Gastrocnemius medialis (tissue), 4 donors: ENCODE measurements at regions not wholly inside any gene's neighbourhood (a gene's known extent, or its start where the extent isn't known, plus 50 kb on each side); places are given as distances from the start of the nearest gene placed in this dataset.

Experiments
- ATAC-seq, 2 donors: fragments of 150-250 bp; one replicate each; pipeline ENCODE4 v1.9.1; 2016
- DNase-seq, 2 donors: peaks; one replicate each; pipeline ENCODE4 v3.0.0-alpha.2; 2019
- H3K27ac ChIP-seq, 4 donors: fragments of 200-600 bp; sonication (generic); 1 replicate in 1 of 4; 2 replicates in 3 of 4; pipeline ENCODE4 v1.5.1; 2016 to 2018; ENCODE audit warnings: mild to moderate bottlenecking in 2 of 4, moderate library complexity in 1 of 4
- H3K27me3 ChIP-seq, 3 donors: fragments of 200-600 bp; sonication (generic) in 2 of 3; 1 replicate in 1 of 3; 2 replicates in 2 of 3; pipeline versions ENCODE4 v1.5.1 to v1.6.0; 2016 to 2019; ENCODE audit warnings: mild to moderate bottlenecking in 1 of 3, moderate library complexity in 1 of 3
- H3K36me3 ChIP-seq, 2 donors: fragments of 200-600 bp; sonication (generic) in 1 of 2; one replicate each; pipeline ENCODE4 v1.5.1; 2017 to 2018
- H3K4me1 ChIP-seq, 2 donors: fragments of 200-600 bp; sonication (generic) in 1 of 2; one replicate each; pipeline ENCODE4 v1.5.1; 2016 to 2017; ENCODE audit warnings: mild to moderate bottlenecking in 2 of 2
- H3K4me3 ChIP-seq, 4 donors: fragments of 200-600 bp; sonication (generic) in 3 of 4; 1 replicate in 1 of 4; 2 replicates in 3 of 4; pipeline ENCODE4 v1.5.1; 2016 to 2019; ENCODE audit warnings: mild to moderate bottlenecking in 2 of 4
- H3K9me3 ChIP-seq, 3 donors: fragments of 200-600 bp; sonication (generic) in 2 of 3; 1 replicate in 1 of 3; 2 replicates in 2 of 3; pipeline ENCODE4 v1.5.1; 2016 to 2019
- POLR2A ChIP-seq, 2 donors: fragments of 450-650 bp; IDR thresholded peaks; one replicate each; pipeline ENCODE4 v1.6.1; 2017; ENCODE audit warnings: antibody characterized with exemption in 2 of 2, mild to moderate bottlenecking in 2 of 2, moderate library complexity in 2 of 2
- in situ Hi-C, 4 donors: fragments of 200-750 bp; cut with MboI; loops; one replicate each; pipeline versions ENCODE4 v1.15.0 to v1.8.0; 2017; ENCODE audit warnings: low sequenced_read_pairs in 4 of 4
- intact Hi-C: fragments of 100-400 bp; cut with DNase I; formaldehyde crosslinking; loops from one replicate; pipeline ENCODE4 v1.15.1; 2023; ENCODE audit warnings: low total_unique reads
- TF ChIP-seq, protein P1 (sequence below), 5 experiments: fragments of 450-650 bp in 3 of 5; fragments of 200-600 bp in 2 of 5; sonication (generic) in 2 of 5; IDR thresholded peaks in 4 of 5; conservative IDR thresholded peaks in 1 of 5; 1 replicate in 4 of 5; 2 replicates in 1 of 5; pipeline ENCODE4 v1.5.1; 2016 to 2019; ENCODE audit warnings: antibody characterized with exemption in 5 of 5, mild to moderate bottlenecking in 3 of 5, moderate library complexity in 3 of 5

GRCh38 chr6:134654751-134655150, 295.1 kb downstream of the ALDH8A1 start:
- no peak for DNase-seq

DNA sequence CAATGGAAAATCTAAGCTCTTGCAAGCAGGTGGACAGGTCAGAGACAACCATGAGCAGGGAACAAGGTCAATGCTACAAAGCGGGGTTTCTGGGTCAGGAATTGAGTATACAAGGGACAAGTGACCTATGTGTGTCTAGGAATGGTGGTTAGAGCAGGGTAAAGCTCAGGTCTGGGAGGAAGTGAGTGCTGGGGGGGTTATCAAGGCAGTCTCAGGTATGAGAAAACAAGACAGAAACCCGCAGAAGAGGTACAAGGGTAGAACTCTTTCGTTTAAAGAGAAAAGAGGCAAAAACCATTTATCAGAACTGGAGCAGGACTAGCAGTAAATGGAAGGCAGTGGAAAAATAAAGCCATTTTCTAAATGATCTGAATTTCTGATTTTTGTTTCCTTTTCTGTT, 298.4 kb downstream of the ALDH8A1 start:
- H3K36me3 ChIP-seq = no peaks in the 10 kb centered on the region
- intact Hi-C loops = no loop called here
- ATAC-seq (no peak), DNase-seq (no peak)
- no peak overlapping the region for H3K27ac ChIP-seq
- no peaks in the 10 kb centered on the region for H3K27me3 ChIP-seq
- in situ Hi-C loops = no loop called here
- no peaks in the 10 kb centered on the region for H3K9me3 ChIP-seq
- no peak overlapping the region for H3K4me3 ChIP-seq
- no peak for TF ChIP-seq POLR2A (IDR thresholded peaks at IDR 0.05)
- TF ChIP-seq, protein P1, sequence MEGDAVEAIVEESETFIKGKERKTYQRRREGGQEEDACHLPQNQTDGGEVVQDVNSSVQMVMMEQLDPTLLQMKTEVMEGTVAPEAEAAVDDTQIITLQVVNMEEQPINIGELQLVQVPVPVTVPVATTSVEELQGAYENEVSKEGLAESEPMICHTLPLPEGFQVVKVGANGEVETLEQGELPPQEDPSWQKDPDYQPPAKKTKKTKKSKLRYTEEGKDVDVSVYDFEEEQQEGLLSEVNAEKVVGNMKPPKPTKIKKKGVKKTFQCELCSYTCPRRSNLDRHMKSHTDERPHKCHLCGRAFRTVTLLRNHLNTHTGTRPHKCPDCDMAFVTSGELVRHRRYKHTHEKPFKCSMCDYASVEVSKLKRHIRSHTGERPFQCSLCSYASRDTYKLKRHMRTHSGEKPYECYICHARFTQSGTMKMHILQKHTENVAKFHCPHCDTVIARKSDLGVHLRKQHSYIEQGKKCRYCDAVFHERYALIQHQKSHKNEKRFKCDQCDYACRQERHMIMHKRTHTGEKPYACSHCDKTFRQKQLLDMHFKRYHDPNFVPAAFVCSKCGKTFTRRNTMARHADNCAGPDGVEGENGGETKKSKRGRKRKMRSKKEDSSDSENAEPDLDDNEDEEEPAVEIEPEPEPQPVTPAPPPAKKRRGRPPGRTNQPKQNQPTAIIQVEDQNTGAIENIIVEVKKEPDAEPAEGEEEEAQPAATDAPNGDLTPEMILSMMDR (IDR thresholded peaks at IDR 0.05 in 4 of 5, conservative IDR thresholded peaks at IDR 0.05 in 1 of 5) = no peak
- no peaks in the 10 kb centered on the region for H3K4me1 ChIP-seq

More at GRCh38 chr6:134654751-134655150, 295.1 kb downstream of the ALDH8A1 start:
- Histone ChIP-seq H3K27me3 (no peaks in the 10 kb centered on the region), H3K36me3 (no peaks in the 10 kb centered on the region), H3K9me3 (no peaks in the 10 kb centered on the region), H3K4me3 (no peak overlapping the region), H3K27ac (no peak overlapping the region), H3K4me1 (no peaks in the 10 kb centered on the region)
- TF ChIP-seq POLR2A (IDR thresholded peaks at IDR 0.05) = no peak
- TF ChIP-seq, protein P1 (IDR thresholded peaks at IDR 0.05 in 4 of 5, conservative IDR thresholded peaks at IDR 0.05 in 1 of 5) = no peak
- in situ Hi-C loops = no loop called here
- ATAC-seq = no peak
- intact Hi-C loops = no loop called here

GRCh38 chr6:134647861-134648260, 302.0 kb downstream of the ALDH8A1 start:
- in situ Hi-C loops = loop anchor here in 3 of 4 donors (5.0 to 25.0 kb wide), 3 partner anchors 164 to 476 kb away; no protein-coding TSS in a partner anchor
- intact Hi-C loops = no loop called here
- no peaks in the 10 kb centered on the region for H3K27me3 ChIP-seq
- ATAC-seq = no peak
- no peaks in the 10 kb centered on the region for H3K4me1 ChIP-seq
- DNase-seq = no peak
- no peak overlapping the region for H3K4me3 ChIP-seq
- TF ChIP-seq POLR2A (IDR thresholded peaks at IDR 0.05) = no peak
- TF ChIP-seq, protein P1 (IDR thresholded peaks at IDR 0.05 in 4 of 5, conservative IDR thresholded peaks at IDR 0.05 in 1 of 5) = no peak
- no peak overlapping the region for H3K27ac ChIP-seq
- H3K36me3 ChIP-seq = no peaks in the 10 kb centered on the region
- no peaks in the 10 kb centered on the region for H3K9me3 ChIP-seq

DNA sequence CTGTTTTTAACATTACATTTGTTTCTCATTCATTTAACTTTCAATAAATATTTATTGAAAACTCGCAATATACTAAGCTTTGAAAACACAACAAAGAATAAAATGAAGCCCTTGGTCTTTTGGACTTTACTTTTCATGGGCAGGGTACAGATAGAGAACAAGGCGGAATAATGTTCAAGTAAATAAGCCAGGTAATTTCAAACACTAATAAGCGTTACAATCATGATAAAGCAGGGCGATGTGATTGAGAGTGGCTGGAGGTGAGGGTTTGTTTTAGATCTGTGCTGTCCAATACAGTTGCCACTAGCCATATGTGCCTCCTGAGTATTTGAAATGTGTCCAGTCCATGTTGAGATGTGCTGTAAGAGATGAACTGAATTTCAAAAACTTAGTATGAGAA, 307.1 kb downstream of the ALDH8A1 start:
- Histone ChIP-seq H3K4me1 (peaks cover 7 to 12% of the 10 kb centered on the region in 2 donors), H3K9me3 (no peaks in the 10 kb centered on the region), H3K27ac (no peak overlapping the region), H3K27me3 (no peaks in the 10 kb centered on the region), H3K36me3 (no peaks in the 10 kb centered on the region), H3K4me3 (no peak overlapping the region)
- intact Hi-C loops (loop anchor here (5.0 kb wide), 2 partner anchors 176 to 239 kb away; no protein-coding TSS in a partner anchor), in situ Hi-C loops (loop anchor here (5.0 to 25.0 kb wide), 4 partner anchors 169 to 471 kb away; no protein-coding TSS in a partner anchor)
- ATAC-seq = no peak
- TF ChIP-seq, protein P1 (IDR thresholded peaks at IDR 0.05 in 4 of 5, conservative IDR thresholded peaks at IDR 0.05 in 1 of 5) = no peak
- TF ChIP-seq POLR2A (IDR thresholded peaks at IDR 0.05) = no peak
- DNase-seq = no peak

GRCh38 chr6:134642279-134642678, 307.6 kb downstream of the ALDH8A1 start:
- Histone ChIP-seq H3K27me3 (no peaks in the 10 kb centered on the region), H3K27ac (no peak overlapping the region), H3K9me3 (no peaks in the 10 kb centered on the region), H3K4me1 (peaks cover 7 to 12% of the 10 kb centered on the region in 2 donors), H3K4me3 (no peak overlapping the region), H3K36me3 (no peaks in the 10 kb centered on the region)
- intact Hi-C loops = loop anchor here (5.0 kb wide), 2 partner anchors 175 to 240 kb away; no protein-coding TSS in a partner anchor
- in situ Hi-C loops = loop anchor here (5.0 to 25.0 kb wide), 4 partner anchors 170 to 470 kb away; no protein-coding TSS in a partner anchor
- TF ChIP-seq, protein P1 (IDR thresholded peaks at IDR 0.05 in 4 of 5, conservative IDR thresholded peaks at IDR 0.05 in 1 of 5) = no peak
- no peak for TF ChIP-seq POLR2A (IDR thresholded peaks at IDR 0.05)
- ATAC-seq = no peak
- DNase-seq = no peak
